CD14-positive monocyte (primary cell): ENCODE measurements at regions not wholly inside any gene's neighbourhood (a gene's known extent, or its start where the extent isn't known, plus 50 kb on each side); places are given as distances from the start of the nearest gene placed in this dataset.

ENCODE experiments used
- DNase-seq, 3 donors: peaks; one replicate each; pipeline ENCODE4 v3.0.0-alpha.2; 2011 to 2022
- H2AFZ ChIP-seq: 2 replicates; pipeline ENCODE4 v1.6.0; 2012; ENCODE audit warnings: mild to moderate bottlenecking, low read depth, low read length, inconsistent platforms; ENCODE audit not compliant: insufficient read depth, poor library complexity, severe bottlenecking
- H3K27ac ChIP-seq, 2 donors: 1 replicate in 1 of 2; 2 replicates in 1 of 2; pipeline ENCODE4 v1.5.1; 2012 to 2013; ENCODE audit warnings: low read length in 2 of 2, control low read depth in 1 of 2, inconsistent platforms in 1 of 2, low read depth in 1 of 2, mild to moderate bottlenecking in 1 of 2
- H3K27me3 ChIP-seq, 2 donors: one replicate each; pipeline versions ENCODE4 v1.6.0 to v1.6.1; 2011 to 2013; ENCODE audit warnings: low read length in 2 of 2; ENCODE audit not compliant: control insufficient read depth in 2 of 2, insufficient read depth in 2 of 2
- H3K36me3 ChIP-seq, 2 donors: replicated peaks in 1 of 2; 1 replicate in 1 of 2; 2 replicates in 1 of 2; pipeline versions ENCODE4 v1.5.1 to v1.6.1; 2012 to 2013; ENCODE audit warnings: low read length in 2 of 2, control low read depth in 1 of 2, inconsistent platforms in 1 of 2, mild to moderate bottlenecking in 1 of 2; ENCODE audit not compliant: insufficient read depth in 2 of 2, control insufficient read depth in 1 of 2
- H3K4me1 ChIP-seq, 2 donors: 1 replicate in 1 of 2; 2 replicates in 1 of 2; pipeline versions ENCODE4 v1.5.1 to v1.6.1; 2012 to 2013; ENCODE audit warnings: low read length in 2 of 2, control low read depth in 1 of 2, inconsistent platforms in 1 of 2, mild to moderate bottlenecking in 1 of 2, moderate library complexity in 1 of 2; ENCODE audit not compliant: insufficient read depth in 2 of 2, control insufficient read depth in 1 of 2
- H3K4me2 ChIP-seq: replicated peaks from 2 replicates; pipeline ENCODE3; 2012; ENCODE audit warnings: low read length, moderate library complexity, mild to moderate bottlenecking; ENCODE audit not compliant: poor library complexity, severe bottlenecking; ENCODE audit errors: extremely low read depth
- H3K4me3 ChIP-seq, 3 experiments: fragments of 200-600 bp in 1 of 3; sonication (generic) in 1 of 3; replicated peaks in 1 of 3; 1 replicate in 2 of 3; 2 replicates in 1 of 3; pipeline ENCODE4 v1.5.1; 2011 to 2013; ENCODE audit warnings: low read length in 3 of 3, mild to moderate bottlenecking in 3 of 3, control low read depth in 2 of 3, low read depth in 2 of 3, inconsistent platforms in 1 of 3, moderate library complexity in 1 of 3
- H3K79me2 ChIP-seq: 2 replicates; pipeline ENCODE4 v1.6.0; 2012; ENCODE audit warnings: mild to moderate bottlenecking, control low read depth, inconsistent platforms, low read length, moderate library complexity; ENCODE audit not compliant: insufficient read depth
- H3K9ac ChIP-seq: 2 replicates; pipeline ENCODE4 v1.6.0; 2017; ENCODE audit warnings: low read length, mild to moderate bottlenecking; ENCODE audit not compliant: insufficient read depth, poor library complexity, severe bottlenecking
- H3K9me3 ChIP-seq, 2 donors: replicated peaks in 1 of 2; 1 replicate in 1 of 2; 2 replicates in 1 of 2; pipeline versions ENCODE4 v1.5.1 to v1.6.1; 2012 to 2013; ENCODE audit warnings: low read length in 2 of 2, control low read depth in 1 of 2; ENCODE audit not compliant: control insufficient read depth in 1 of 2, insufficient read depth in 1 of 2
- H4K20me1 ChIP-seq: 2 replicates; pipeline ENCODE4 v1.6.0; 2012; ENCODE audit warnings: mild to moderate bottlenecking, low read length, control low read depth, moderate library complexity; ENCODE audit not compliant: insufficient read depth
- H3K27ac Mint-ChIP-seq, 7 donors: one replicate each; pipeline ENCODE4 v1.8.0; 2020; ENCODE audit warnings: mild to moderate bottlenecking in 7 of 7, mixed read lengths in 7 of 7, moderate library complexity in 6 of 7, inconsistent platforms in 2 of 7
- H3K27me3 Mint-ChIP-seq, 3 donors: one replicate each; pipeline ENCODE4 v1.8.0; 2021 to 2022; ENCODE audit warnings: low read depth in 3 of 3, mild to moderate bottlenecking in 3 of 3, mixed read lengths in 3 of 3, moderate library complexity in 3 of 3, inconsistent platforms in 1 of 3
- H3K36me3 Mint-ChIP-seq, 2 donors: one replicate each; pipeline ENCODE4 v1.8.0; 2020; ENCODE audit warnings: mixed read lengths in 2 of 2, inconsistent platforms in 1 of 2, mild to moderate bottlenecking in 1 of 2
- H3K4me1 Mint-ChIP-seq: one replicate; pipeline ENCODE4 v1.8.0; 2020; ENCODE audit warnings: mild to moderate bottlenecking, mixed read lengths
- H3K4me3 Mint-ChIP-seq, 2 donors: one replicate each; pipeline ENCODE4 v1.8.0; 2020; ENCODE audit warnings: mild to moderate bottlenecking in 2 of 2, mixed read lengths in 2 of 2, moderate library complexity in 1 of 2
- H3K9me3 Mint-ChIP-seq, 7 donors: one replicate each; pipeline ENCODE4 v1.8.0; 2020 to 2022; ENCODE audit warnings: mixed read lengths in 7 of 7, mild to moderate bottlenecking in 6 of 7, moderate library complexity in 6 of 7, inconsistent platforms in 2 of 7
- WGBS: methylation state at CpG from one replicate; pipeline ENCODE4 v1.1.5; 2013; ENCODE audit warnings: missing lambda C conversion rate; ENCODE audit not compliant: insufficient coverage; 5-methylcytosine and 5-hydroxymethylcytosine counted together
- intact Hi-C, 2 donors: fragments of 100-400 bp; cut with micrococcal nuclease; formaldehyde crosslinking; loops; one replicate each; pipeline versions ENCODE4 v1.15.0 to v1.15.1; 2023
- TF ChIP-seq, protein P1 (sequence below): fragments of 200-600 bp; IDR thresholded peaks from one replicate; pipeline ENCODE4 v1.8.0; 2022; ENCODE audit warnings: antibody characterized with exemption, mild to moderate bottlenecking

DNA sequence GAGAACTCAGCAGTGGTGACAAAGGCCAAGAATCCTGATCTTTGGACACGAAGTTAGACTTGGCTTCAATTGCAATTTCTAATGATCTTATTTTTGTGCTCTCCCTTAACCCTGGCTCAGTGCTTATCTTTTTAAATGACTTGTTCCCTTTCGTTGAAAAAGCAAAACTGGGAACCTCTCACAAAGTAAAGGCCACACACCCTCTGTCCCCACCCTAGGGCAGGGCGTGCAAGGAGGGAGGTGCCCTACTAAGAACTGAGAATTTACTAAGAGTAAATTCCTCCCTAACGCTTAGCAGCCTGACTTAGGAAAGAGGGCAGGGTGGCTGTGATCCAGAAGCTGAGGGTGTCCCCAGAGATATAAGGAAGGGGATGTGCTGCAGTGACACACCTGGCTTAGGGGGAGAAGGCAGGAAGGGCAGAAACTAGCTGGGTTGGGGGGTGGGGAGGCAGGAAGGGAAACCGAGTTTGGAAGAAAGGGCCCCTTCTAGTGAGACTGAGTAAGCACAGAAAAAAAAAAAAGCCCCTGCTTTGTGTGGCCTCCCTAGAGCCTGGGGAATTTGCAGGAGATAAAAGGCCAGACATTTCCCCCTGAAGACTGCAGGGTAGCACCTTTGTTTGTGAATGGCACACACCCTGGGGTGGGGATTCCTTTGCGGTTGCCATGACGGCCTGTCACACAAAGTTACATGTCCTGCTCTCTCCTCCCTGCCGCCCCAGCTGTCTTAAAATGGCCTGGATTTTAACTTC is 435.1 kb downstream of the EFNB2 start:
- no peak overlapping the region for H3K9ac ChIP-seq
- no peak overlapping the region for H3K4me3 ChIP-seq
- H3K4me2 ChIP-seq = no peak overlapping the region
- no peaks in the 10 kb centered on the region for H3K4me1 ChIP-seq
- no peak overlapping the region for H2AFZ ChIP-seq
- 57% methylated on average over 2 of the region's 8 CpGs for WGBS
- H3K27me3 ChIP-seq = no peaks in the 10 kb centered on the region
- H3K79me2 ChIP-seq = no peaks in the 10 kb centered on the region
- no peak overlapping the region for H3K4me3 Mint-ChIP-seq
- no peaks in the 10 kb centered on the region for H3K36me3 Mint-ChIP-seq
- intact Hi-C loops = no loop called here
- no peaks in the 10 kb centered on the region for H4K20me1 ChIP-seq
- TF ChIP-seq, protein P1, sequence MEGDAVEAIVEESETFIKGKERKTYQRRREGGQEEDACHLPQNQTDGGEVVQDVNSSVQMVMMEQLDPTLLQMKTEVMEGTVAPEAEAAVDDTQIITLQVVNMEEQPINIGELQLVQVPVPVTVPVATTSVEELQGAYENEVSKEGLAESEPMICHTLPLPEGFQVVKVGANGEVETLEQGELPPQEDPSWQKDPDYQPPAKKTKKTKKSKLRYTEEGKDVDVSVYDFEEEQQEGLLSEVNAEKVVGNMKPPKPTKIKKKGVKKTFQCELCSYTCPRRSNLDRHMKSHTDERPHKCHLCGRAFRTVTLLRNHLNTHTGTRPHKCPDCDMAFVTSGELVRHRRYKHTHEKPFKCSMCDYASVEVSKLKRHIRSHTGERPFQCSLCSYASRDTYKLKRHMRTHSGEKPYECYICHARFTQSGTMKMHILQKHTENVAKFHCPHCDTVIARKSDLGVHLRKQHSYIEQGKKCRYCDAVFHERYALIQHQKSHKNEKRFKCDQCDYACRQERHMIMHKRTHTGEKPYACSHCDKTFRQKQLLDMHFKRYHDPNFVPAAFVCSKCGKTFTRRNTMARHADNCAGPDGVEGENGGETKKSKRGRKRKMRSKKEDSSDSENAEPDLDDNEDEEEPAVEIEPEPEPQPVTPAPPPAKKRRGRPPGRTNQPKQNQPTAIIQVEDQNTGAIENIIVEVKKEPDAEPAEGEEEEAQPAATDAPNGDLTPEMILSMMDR = no peak
- peaks cover 0 to 3% of the 10 kb centered on the region in 2 donors for H3K9me3 ChIP-seq
- no peak for DNase-seq
- no peaks in the 10 kb centered on the region for H3K36me3 ChIP-seq
- H3K27ac ChIP-seq = no peak overlapping the region
- peaks cover 0 to 8% (median 2%) of the 10 kb centered on the region in 7 donors for H3K9me3 Mint-ChIP-seq
- H3K27ac Mint-ChIP-seq = no peak overlapping the region
- H3K27me3 Mint-ChIP-seq = peaks cover 0 to 2% (median 0%) of the 10 kb centered on the region in 3 donors
- no peaks in the 10 kb centered on the region for H3K4me1 Mint-ChIP-seq

DNA sequence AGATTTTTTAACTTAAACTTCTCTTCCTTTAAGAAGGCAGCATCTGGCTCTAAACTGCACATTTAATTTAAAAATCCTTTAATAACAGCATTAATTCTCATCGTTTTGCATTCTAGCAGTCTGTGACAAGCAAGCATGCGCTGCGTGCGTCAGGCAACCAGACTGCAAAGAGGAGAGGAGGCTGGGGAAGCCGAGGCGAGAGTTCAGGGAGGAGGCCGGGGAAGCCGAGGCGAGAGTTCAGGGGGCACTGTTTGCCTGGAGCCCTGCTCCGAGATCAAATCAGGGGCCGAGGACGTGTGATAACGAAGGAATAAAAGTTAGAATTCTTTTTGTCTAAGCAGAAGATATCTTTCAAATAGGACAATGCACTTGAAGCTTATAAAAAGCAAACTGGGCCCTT is 435.7 kb downstream of the EFNB2 start:
- Histone ChIP-seq H3K9me3 (peaks cover 0 to 3% of the 10 kb centered on the region in 2 donors), H3K27ac (no peak overlapping the region), H3K4me3 (no peak overlapping the region), H2AFZ (no peak overlapping the region), H4K20me1 (no peaks in the 10 kb centered on the region), H3K4me2 (no peak overlapping the region), H3K27me3 (no peaks in the 10 kb centered on the region), H3K79me2 (no peaks in the 10 kb centered on the region), H3K4me1 (no peaks in the 10 kb centered on the region), H3K9ac (no peak overlapping the region), H3K36me3 (no peaks in the 10 kb centered on the region)
- TF ChIP-seq, protein P1 = no peak
- intact Hi-C loops = no loop called here
- Mint-ChIP-seq H3K4me3 (no peak overlapping the region), H3K9me3 (peaks cover 0 to 8% (median under 1%) of the 10 kb centered on the region in 7 donors), H3K27me3 (peaks cover 0 to 2% (median 0%) of the 10 kb centered on the region in 3 donors), H3K4me1 (no peaks in the 10 kb centered on the region), H3K36me3 (no peaks in the 10 kb centered on the region), H3K27ac (no peak overlapping the region)
- WGBS = 94% methylated on average over 10 of the region's 13 CpGs
- no peak for DNase-seq
